Central memory CD4-positive, alpha-beta T cell (primary cell): ENCODE measurements at regions not wholly inside any gene's neighbourhood (a gene's known extent, or its start where the extent isn't known, plus 50 kb on each side); places are given as distances from the start of the nearest gene placed in this dataset.

Experiments
- DNase-seq: peaks from one replicate; pipeline ENCODE4 v3.0.0; 2022

DNA sequence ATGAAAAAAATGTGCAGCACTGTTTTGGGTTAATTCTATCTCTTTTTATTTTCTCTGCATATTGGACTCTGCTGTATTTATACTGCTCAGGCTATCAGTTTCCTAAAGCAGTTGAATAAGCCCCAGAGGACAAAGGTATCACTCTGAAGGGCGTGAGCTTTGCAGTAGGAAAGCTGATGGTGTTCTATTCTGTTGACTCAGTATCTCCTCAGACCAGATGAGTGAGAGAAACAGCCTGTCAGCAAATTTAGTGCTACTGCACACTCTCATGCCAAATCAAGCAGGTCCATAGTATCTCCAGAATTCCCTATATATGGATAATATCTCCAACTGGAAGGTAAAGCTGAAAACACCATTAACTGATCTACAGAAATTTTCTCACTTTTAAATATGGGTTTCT, 132.3 kb upstream of the UGT8 start:
- no peak for DNase-seq

DNA sequence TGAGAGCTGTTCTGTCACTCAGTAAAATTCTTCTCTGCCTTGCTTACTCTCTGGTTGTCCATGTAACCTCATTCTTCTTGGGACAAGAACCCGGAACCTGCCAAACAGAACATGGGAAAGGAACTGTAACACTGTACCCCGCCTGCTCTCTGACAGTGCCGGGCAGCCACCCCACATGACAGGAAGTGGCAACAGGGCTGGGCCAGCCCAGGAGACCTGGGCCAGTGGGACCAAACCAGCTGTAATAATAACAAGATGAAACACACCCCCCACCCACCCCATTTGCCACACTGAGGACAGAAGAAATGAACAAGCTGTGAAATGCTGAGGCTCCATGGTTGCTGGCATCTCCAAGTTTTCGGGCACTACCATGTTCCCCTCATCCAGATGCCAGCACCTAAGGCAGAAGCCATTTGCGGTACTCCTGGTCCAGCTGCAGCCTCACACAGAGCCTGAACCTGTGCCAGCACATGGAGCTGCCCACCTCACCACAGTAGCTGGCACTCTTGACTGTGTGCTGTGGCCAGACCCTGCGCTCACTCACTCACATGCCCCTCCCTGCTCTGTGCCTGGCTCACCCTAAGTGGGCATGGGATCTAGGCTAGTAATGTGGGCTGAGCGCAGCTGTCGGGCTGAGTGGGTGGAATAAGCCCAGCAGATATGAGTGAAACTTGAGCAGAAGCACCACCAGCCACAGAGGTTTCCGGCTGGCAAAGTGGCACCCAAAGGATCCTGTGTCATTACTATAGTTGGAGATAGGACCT, 126.2 kb upstream of the UGT8 start:
- no peak for DNase-seq

DNA sequence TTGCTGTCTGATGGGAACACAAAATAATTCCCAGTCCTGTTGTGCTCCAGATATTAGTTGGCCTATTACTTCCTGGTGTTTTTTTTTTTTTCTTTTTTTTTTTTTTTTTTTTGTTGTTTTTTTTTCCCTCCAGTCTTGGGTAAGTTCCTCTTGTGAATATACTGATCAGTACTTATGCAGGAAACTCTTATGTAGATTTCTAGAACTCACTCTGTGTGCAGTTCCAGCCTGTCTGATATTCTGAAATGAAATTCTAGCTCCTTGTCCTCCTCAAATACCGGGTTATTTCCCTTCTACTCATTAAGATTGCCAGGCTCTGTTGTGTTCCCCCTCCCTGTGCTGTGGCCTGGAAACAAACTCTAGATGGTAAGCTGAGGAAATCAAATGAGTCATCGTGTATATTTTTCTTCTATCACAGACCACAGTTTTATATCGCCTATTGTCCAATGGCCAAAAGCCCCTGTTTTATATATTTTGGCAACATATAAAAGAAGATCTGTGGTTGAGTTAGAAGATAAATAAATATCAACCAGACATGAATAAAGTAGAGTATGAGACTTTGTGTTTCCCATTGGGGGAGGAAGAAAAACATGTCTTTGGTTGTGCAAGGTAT, 124.3 kb upstream of the UGT8 start:
- no peak for DNase-seq

DNA sequence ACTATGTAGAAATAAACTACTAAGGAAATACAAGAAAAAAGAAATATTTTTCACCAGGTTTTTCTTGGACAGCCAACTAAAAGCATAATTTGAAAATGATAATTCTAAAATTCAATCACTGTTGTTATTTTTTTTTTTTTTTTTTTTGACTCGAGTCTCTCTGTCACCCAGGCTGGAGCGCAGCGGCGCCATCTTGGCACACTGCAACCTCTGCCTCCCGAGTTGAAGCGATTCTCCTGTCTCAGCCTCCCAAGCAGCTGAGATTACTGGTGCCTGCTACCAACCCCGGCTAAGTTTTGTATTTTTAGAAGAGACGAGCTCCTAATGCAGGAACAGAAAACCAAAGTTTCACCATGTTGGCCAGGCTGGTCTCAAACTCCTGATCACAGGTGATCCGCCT, 122.3 kb upstream of the UGT8 start:
- DNase-seq = no peak

DNA sequence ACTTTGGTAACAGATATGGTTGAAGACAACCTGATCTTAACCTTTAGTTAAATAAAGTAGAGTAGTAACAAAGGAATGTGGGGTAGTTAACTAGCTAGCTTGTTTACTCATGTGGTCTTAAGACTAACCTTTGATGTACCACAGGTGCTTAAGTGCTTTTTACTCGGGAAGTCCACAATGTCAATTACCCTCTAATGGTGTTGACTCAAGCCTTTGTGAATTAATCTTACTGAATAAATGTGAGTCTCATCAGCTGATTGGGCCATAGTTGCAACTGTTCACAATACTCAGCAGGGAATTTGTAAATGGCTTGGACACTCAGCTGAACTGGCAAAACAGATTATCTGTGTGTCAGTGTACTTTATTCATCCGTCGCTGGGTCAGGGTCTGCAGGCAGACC, 119.0 kb upstream of the UGT8 start:
- no peak for DNase-seq

DNA sequence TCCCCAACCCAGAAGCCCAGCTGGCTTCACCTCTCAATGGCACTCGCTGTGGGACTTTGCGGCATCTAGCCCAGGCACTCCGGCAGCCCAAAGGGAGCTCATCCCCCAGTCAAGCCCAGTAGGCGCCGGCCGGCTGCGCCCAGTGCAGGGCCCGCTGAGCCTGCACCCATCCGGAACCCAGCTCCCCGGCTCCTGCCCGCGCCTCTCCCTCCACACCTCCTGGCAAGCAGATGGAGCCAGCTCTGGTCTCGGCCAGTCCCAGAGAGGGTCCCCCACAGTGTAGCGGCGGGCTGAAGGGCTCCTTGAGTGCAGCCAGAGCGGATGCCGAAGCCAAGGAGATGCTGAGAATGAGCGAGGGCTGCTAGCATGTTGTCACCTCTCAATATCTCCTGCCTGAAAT, 116.8 kb upstream of the UGT8 start:
- no peak for DNase-seq

DNA sequence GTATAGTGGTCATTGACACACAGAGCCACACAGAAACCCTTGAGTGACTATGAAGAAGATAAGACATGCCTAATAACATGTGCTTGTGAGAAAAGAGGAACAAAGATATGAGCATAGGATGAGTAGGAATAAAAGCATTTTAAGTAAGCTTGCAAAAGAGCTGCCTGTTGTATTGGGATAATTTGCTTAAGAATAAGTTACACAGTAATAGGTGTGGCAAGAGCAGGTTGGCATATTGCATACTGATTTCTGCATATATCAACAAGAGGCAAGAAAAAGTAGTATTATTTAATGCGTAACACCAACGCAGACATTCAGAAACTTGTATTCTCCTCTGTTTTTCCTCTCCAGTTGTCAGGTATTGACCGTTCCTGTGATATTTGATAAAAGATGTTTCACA, 111.5 kb upstream of the UGT8 start:
- no peak for DNase-seq

DNA sequence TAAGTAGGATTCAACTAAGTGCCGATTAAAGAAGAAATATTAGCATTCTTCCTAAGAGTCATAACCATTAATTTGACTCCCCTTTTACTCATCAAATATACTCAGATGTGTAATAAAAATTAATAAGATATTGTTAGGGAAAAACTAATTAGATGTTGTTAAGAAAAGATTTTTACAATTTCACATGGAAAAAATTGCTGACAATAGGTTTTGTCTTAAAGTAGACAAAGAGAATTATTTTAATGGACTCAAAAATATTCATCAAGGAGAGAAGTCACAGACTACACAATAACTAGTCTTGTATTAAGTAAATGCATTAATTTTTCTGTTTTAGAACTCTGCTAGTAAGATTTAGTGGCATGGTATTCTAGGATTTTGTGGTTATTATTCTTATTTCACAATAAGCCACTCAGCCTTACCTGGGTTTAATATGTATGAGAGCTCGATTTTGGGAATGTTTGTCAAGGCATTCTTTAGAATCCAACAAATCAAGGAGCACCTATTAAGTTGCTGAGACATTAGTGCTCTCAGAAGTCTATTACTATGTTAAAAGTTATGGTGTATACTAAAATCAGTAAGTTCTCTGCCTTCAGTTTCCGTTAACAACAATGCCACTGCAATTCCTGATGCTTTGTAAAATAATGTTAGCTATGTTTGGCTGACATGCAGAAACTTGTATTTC, 110.2 kb upstream of the UGT8 start:
- DNase-seq = no peak

DNA sequence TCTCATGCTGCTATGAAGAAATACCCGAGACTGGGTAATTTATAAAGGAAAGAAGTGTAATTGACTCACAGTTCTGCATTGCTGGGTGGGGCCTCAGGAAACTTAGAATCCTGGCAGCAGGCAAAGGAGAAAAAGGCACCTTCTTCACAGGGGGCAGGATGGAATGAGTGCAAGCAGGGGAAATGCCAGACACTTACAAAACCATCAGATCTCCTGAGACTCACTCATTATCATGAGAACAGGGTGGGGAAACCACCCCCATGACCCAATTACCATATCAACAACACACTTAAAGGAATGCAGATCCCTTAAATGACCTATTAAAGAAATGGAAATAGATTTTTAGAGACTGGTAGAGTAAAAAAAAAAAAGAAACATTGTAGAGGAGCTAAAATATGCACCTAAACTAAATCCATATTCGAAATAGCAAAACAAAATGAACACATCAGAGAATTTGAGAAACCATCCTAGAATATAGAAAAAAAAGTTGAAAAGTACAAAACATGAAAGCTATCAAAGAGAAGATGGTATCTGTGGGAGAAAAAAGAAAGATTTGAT, 104.3 kb upstream of the UGT8 start:
- DNase-seq = no peak

DNA sequence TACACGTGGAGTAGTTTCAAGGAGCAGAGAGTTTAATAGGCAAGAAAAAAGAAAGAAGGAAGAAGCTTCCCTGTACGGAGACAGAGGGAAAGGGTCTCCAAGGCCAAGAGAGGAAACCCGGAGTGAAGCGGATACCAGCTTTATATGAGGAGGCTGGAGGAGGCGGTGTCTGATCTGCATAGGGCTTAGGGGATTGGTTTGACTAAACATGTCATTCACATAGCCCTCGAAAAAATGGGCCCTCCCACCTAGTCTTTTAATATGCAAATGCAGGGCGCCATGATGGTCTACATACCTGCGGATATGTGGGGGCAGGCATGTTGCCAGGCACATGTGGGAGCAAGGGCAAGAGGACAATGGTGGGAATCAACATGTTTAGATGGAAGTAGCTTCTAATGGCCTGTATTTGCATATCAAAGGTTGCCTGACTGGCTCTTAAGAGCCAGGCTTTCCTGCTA, 103.1 kb upstream of the UGT8 start:
- DNase-seq = no peak

DNA sequence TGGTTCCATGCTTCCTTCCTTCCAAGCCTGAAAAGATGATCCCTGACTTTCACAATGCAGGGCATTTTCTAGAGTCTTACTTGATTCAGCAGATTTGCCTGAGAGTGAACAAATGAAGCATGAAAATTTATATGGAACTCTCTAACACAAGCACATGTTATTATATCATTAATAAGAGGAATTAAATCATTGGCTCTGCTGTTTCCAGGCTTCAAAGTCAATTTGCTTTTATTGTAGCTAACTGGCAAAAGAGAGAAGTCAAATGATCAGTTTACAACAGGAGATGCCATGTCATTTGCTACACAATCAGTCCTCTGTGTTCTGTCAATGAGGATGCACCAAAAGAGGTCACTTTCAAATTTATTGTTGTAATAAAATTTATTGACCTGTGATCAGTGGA, 101.5 kb upstream of the UGT8 start:
- no peak for DNase-seq

DNA sequence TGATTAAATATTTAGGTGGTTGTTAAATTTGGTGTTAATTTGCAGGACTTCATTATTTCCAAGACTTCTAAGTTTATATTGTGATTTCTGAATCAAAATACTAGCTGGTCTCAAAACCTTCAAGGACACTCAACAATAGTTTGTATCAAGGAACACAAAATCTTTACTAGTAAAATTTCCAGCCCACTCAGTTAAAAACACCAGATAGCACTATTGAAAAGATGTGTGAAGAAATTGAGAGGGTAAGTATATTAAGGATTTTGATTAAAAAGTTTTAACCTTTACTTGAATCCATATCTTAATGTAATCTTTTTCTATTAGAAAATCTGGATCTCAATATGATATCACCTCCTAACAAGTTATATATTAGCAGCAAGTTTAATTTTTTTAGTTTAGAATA, 89.3 kb upstream of the UGT8 start:
- no peak for DNase-seq

DNA sequence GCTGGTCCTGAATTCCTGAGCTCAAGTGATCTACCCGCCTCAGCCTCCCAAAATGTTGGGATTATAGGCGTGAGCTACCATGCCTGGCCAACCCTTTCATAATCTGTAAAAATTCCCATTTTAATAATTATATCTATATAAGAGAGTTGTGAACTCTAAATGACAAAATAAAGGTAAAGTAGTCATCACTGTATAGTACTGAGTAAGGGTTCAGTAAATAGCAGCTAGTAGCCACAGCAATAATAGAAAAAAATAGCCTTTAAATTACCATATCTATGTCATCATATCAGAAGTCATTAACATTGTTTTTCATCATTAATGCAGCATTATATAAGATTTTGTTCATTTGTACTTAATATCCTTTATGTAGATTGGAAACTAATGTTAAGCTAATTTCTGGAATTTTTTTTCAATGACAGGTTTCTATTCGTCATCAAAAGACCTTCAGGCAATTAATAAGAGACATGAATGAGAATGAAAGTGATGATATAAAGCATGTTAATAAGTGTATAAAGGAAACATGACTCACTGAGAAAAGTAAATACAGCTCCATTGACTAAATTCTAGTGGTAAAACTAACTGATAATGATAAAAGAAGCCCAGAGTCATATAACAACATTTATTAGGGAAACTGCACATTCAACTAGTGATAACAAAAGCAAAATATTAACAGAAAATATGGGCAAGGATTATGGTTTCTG, 85.9 kb upstream of the UGT8 start:
- no peak for DNase-seq

DNA sequence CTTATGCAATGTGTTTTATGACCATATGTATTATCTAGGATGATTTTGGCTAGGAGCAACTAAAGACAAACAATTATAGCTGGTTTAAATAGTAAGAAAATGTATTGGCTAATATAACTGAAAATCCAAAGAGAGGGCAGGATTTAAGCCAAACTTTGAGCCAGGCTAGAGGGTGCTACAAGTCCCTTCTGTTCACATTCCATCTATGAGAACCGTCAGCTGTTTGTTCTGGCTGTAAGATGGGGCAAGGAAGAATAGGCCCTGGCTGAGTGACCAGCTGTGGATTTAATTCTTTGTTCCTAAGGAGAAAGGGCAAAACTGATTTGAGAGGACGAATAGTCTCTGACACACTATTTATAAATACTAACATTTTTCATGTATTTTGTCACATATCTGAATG, 79.2 kb upstream of the UGT8 start:
- DNase-seq = no peak

DNA sequence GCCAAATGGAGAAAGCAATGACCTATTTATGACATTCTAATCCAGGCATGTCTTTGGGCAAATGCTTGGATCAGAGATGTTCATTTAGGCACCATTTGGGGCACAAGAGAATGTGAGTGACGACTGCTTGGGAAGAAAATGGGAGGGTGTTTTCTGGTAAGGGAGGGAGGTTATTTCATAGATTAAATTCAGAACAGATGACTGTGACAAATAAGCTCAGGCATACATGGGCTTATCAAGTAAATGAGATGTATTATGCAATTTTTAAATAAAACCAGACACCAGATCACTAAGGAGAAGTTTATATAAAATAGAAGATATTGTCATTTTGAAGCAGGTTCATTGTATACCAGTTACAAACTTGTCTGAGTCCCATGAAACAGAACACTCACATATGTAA, 71.4 kb upstream of the UGT8 start:
- DNase-seq = no peak

DNA sequence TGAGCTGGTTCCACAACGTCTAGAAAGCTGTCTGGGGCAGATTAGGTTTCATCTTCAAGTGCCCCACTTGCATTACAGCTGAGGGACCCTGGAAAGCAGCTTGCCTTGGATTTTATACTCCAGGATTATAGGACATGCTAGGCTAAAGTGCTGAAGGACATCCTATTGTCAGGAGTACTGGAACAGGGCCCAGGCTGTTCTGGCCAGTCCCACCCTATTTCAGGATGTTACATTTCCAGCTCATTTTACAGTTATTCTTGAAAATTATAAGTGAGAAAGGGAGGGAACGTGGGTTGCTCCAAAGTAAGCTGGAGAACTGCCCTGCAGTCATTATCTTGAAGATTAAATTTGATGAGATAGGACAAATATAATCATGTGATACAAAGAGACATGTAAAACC, 71.0 kb upstream of the UGT8 start:
- DNase-seq = no peak

DNA sequence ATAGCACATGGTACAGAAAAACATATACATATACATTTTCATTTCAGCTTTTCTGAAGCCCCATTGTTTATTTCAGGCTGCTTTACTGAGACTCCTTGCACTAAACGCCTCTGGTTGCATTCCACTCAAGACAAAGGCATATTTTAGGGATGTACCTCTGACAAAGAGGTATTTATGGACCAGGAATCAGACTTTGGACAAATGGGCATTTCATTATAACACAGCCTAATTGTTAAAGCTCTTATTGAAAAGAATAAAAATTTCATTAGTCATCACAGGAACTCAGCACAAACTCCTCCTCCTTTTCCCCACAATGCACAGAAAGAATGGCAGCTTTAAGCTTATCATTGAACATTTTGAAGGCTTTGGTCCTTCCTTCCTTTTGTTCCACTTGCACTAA, 62.9 kb upstream of the UGT8 start:
- no peak for DNase-seq

DNA sequence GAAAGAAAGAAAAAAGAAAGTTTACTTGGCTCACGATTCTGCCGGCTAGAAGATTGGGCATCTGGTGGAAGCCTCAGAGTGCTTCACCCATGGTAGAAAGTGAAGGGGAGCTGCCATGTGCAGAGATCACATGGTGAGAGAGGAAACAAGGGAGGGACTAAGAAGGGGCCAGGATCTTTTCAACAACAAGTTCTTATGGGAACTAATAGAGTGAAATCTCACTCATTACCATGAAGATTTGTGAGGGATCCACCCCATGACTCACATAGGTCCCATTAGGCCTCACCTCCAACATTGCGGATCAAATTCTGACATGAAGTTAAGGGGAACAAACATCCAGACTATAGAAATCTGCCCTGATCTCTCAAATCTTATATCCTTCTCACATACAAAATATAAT, 61.3 kb upstream of the UGT8 start:
- DNase-seq = no peak

DNA sequence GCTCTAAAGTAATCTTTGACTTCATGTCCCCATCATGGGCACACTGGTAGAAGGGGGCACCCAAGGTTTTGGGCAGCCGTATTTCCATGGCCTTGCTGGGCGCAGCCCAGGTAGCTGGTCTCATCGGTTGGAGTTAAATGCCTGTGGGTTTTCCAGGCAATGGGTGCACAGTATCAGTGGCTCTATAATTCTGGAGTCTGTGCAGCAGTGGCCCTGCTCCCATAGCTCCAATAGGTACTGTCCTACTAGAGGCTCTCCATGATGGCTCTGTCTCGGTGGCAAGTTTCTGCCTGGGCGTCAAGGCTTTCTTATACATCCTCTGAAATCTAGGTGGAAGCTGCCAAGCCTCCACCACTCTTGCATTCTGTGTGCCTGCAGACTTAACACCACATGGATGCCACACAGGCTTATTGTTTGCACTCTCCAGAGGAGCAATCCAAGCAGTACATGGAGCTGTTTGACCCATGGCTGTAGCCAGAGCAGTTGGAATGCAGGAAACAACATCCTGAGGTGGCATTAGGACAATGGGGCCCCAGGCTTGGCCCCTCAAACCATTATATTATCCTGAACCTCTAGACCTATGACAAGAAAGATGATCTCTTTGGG, 60.5 kb upstream of the UGT8 start:
- no peak for DNase-seq

DNA sequence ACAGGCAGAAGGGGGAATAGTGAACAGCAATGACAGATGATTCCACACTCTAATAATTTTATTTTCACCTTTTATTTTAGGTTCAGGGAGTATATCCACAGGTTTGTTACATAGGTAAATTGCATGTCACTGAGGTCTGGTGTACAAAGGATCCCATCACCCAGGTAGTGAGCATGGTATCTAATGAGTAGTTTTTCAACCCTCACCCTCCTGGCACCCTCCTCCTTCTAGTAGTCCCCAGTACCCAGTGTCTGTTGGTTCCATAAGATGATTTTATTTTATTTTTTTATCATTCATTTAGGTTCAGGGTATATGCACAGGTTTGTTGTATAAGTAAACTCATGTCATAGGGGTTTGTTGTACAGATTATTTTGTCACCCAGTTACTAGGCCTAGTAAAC, 58.6 kb upstream of the UGT8 start:
- no peak for DNase-seq

DNA sequence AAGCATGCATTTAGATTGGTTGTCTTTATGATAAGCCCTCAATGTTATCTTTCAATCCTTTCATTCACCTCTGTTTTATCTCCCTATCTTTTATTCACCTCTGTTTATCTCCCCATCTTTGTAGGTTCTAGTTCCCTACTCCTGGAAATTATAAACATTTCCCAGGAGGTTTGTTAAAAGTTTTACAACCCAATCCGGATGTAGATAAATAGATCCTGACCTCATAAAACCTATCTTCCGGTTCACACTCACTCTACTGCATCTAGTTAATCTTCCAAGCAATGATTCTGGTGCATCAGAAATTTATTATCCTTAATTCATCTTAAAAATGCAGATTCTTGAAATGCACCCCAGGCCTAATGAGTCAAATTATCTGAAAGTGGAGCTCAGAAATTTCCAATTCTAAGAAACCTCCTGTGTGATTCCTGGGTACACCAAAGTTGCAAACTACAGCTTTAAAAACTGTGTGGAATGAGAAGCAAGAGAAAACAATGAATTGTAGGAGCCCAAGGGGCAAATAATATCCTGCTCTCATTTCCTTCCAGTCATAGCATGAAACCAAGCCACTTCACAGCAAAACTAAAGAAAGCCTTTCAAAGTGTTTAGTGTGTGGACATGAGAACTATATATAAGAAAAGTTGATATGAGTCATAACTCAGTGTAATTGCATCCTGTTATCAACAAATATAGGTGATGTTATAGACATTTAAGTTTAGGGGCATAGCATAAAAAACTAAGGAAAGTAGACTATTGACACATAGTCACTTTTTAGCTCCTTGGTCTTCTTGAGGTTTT, 51.1 kb upstream of the UGT8 start:
- DNase-seq = no peak
